GM13977 (cell line): ENCODE measurements at regions not wholly inside any gene's neighbourhood (a gene's known extent, or its start where the extent isn't known, plus 50 kb on each side); places are given as distances from the start of the nearest gene placed in this dataset.
"Not testable (repeated sequence)": the region's sequence is repeated elsewhere in the genome, so short reads cannot be mapped to it uniquely, and the experiment has no call there.

ENCODE experiments used
- DNase-seq: peaks from one replicate; pipeline ENCODE4 v3.0.0; 2012; ENCODE audit warnings: low spot score
- CTCF ChIP-seq: IDR thresholded peaks from 2 replicates; pipeline ENCODE4 v1.5.1; 2012; ENCODE audit warnings: mild to moderate bottlenecking, control low read depth; ENCODE audit not compliant: insufficient read depth; ENCODE audit errors: extremely low read depth, missing control alignments
- in situ Hi-C: fragments of 300-500 bp; cut with MboI; formaldehyde crosslinking; loops from one replicate; pipeline ENCODE4 v1.12.0; 2022; ENCODE audit warnings: low sequenced_read_pairs, low pct_unique_long_range_greater_than_20kb, mixed read lengths, inconsistent platforms; ENCODE audit not compliant: unreplicated experiment

DNA sequence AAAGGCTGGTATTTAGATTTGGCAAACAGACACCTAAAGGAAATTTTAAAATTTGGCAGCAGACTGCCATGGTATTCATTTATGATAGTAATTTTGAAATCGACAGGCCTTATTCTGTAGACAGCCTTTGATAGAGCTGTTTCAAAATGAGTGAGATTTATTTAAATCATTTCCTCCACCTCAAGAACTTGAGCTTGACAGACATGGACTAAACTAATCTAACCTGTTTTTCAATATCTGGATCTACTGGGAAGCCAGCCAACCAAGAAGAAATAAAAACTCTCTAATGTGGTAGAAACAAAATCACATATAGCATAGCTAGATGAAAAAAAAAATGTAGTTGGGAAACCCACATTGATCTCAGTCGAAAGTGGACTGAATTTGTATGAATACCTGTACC lies 56.9 kb upstream of the RASA1 start:
- no peak for DNase-seq
- no peak for TF ChIP-seq CTCF
- in situ Hi-C loops: no loop called here

- DNase-seq: no peak
- TF ChIP-seq CTCF: no peak
- in situ Hi-C loops: no loop called here
Measured at GRCh38 chr5:87211676-87212075, 56.0 kb upstream of the RASA1 start.

- in situ Hi-C loops, DNase-seq: not testable (repeated sequence)
Measured at GRCh38 chr5:87212183-87212582, 55.5 kb upstream of the RASA1 start.

- in situ Hi-C loops, DNase-seq: not testable (repeated sequence)
Measured at GRCh38 chr5:87217480-87217879, 50.2 kb upstream of the RASA1 start.
